Retinal pigment epithelial cell (primary cell): ENCODE measurements at regions not wholly inside any gene's neighbourhood (a gene's known extent, or its start where the extent isn't known, plus 50 kb on each side); places are given as distances from the start of the nearest gene placed in this dataset.

Experiments used
- DNase-seq: peaks from one replicate; pipeline ENCODE4 v3.0.0-alpha.2; 2010; ENCODE audit warnings: low read depth
- H3K4me3 ChIP-seq: 2 replicates; pipeline ENCODE4 v1.5.1; 2011; ENCODE audit warnings: mild to moderate bottlenecking, low read length, control low read depth, moderate library complexity
- CTCF ChIP-seq: conservative IDR thresholded peaks from 2 replicates; pipeline ENCODE4 v1.5.1; 2011; ENCODE audit warnings: low read depth, low read length, control low read depth, inconsistent platforms

- H3K4me3 ChIP-seq: no peak overlapping the region
- no peak for TF ChIP-seq CTCF
- DNase-seq: no peak
Observed at GRCh38 chr10:85413570-85413969, 953.0 kb downstream of the GRID1 start.

DNA sequence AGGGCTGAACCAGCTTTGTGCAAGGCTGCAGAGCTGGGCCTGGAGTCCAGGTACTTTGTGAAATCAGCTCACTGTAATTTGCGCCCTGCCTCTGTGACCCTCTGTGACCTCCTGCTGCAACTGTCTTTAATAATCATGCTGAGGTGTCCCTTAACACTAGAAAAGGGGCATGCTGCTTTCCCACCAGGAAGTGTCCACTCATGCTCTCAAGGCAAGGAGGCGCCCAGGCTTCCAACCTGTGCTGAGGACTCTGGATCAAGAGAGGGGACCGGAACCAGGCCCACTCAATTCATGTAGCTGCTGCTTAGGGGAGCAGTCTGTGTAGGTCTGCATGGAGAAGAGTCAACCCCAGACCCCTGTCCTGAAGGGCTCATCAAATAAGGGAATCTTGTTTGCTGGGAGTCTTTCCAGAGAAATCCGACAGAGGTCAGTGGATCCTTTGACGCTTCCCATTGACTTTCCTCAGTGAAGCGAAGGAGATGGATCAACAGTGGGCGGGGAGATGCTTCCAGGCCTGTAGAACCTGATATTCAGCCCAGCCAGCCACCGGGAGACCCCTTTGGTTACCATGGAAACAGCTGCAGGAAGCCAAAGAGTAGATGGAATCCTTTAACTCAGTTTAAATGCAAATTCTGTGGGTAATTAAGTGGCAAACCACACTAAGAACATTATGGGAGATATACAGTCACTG lies 945.9 kb downstream of the GRID1 start:
- no peak for DNase-seq
- no peak for TF ChIP-seq CTCF
- H3K4me3 ChIP-seq: no peak overlapping the region

GRCh38 chr10:85421421-85421820 lies 945.2 kb downstream of the GRID1 start:
- H3K4me3 ChIP-seq: no peak overlapping the region
- no peak for TF ChIP-seq CTCF
- no peak for DNase-seq

- DNase-seq: no peak
- H3K4me3 ChIP-seq: no peak overlapping the region
- TF ChIP-seq CTCF: no peak
Observed at GRCh38 chr10:85429126-85429525, 937.5 kb downstream of the GRID1 start.

DNA sequence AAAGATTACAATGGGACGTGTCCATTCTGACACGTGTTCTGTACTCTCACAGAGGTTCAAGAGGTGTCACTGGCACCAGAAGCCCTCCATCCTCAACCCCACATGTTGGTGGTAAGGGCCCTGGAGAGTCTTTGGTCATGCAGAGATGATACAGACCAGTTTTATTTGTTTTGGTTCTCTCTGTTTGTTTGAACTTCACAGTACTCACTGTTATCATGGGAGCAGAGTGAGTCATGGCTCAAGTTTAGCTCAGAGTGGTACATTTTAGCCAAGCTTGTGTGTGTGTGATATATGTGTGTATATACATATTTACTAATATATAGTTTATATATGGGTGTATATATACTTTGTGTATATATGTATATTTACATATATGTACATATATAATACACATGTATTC lies 935.6 kb downstream of the GRID1 start:
- no peak for TF ChIP-seq CTCF
- no peak for DNase-seq
- no peak overlapping the region for H3K4me3 ChIP-seq

DNA sequence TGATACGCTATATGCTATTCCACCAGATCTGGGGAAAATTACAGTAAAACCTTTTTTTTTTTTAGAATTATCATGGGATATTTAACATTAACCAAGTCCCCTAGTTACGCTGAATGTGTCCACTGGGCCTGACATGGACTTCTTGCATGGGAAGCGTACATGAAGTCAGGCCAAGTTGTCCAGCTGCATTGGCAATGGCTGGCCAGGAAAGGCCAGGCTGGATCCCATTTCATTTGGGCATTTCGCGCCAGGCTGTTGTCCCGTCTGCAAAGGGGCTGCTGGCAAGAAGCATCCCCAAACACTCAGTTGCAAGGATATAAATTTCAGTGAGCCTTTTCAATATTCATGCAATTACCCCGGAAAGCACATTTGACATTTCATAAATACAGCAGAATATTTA lies 933.3 kb downstream of the GRID1 start:
- no peak for TF ChIP-seq CTCF
- no peak for DNase-seq
- no peak overlapping the region for H3K4me3 ChIP-seq

- no peak overlapping the region for H3K4me3 ChIP-seq
- no peak for DNase-seq
- TF ChIP-seq CTCF: no peak
Observed at GRCh38 chr10:85444868-85445267, 921.7 kb downstream of the GRID1 start.
